ENCODE measurements at regions not wholly inside any gene's neighbourhood (a gene's known extent, or its start where the extent isn't known, plus 50 kb on each side); places are given as distances from the start of the nearest gene placed in this dataset.

- no peak for DNase-seq (ENCODE audit: low read depth)
These were observed 1232.7 kb upstream of the TENM4 start for GRCh38 chr11:80673566-80673965.

GRCh38 chr11:80669620-80670019, 1228.8 kb upstream of the TENM4 start:
- DNase-seq (ENCODE audit: low read depth): no peak

DNA sequence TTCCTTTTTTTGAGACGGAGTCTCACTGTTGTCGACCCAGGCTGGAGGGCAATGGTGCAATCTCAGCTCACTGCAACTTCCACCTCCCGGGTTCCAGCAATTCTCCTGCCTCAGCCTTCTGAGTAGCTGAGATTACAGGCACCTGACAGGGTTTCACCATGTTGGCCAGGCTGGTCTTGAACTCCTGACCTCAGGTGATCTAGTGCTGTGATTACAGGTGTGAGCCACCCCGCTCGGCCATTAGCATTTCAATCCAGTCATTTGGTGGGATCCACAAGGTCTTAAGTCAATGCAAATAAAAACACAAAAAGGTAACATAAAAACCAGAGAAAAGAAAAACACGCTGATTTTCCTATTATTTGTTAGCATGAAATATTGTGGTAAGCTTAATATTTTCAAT, 1227.2 kb upstream of the TENM4 start:
- no peak for DNase-seq (ENCODE audit: low read depth)

DNA sequence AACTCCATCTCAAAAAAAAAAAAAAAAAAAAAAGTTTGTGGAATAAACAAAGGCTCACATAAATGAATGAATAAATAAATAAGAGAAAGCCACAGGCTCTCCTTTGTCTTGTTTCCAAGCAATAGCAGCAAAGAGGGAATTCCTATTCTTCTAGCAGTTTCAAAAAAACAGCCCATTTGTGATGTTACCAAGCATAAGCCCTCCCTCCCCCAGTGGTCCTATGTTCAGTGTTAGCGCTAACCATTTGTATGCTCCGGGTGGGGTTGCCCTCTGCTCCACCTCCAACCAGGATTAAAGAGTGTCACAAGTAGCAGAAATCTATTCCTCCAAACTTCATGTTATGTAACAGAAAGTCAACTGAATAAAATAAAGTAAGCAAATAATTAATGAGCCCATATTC, 1215.0 kb upstream of the TENM4 start:
- no peak for DNase-seq (ENCODE audit: low read depth)

- DNase-seq (ENCODE audit: low read depth): no peak
These were observed 1210.1 kb upstream of the TENM4 start for GRCh38 chr11:80650966-80651365.

GRCh38 chr11:80649186-80649585, 1208.4 kb upstream of the TENM4 start:
- DNase-seq (ENCODE audit: low read depth): no peak

GRCh38 chr11:80638296-80638695, 1197.5 kb upstream of the TENM4 start:
- DNase-seq (ENCODE audit: low read depth): no peak

DNA sequence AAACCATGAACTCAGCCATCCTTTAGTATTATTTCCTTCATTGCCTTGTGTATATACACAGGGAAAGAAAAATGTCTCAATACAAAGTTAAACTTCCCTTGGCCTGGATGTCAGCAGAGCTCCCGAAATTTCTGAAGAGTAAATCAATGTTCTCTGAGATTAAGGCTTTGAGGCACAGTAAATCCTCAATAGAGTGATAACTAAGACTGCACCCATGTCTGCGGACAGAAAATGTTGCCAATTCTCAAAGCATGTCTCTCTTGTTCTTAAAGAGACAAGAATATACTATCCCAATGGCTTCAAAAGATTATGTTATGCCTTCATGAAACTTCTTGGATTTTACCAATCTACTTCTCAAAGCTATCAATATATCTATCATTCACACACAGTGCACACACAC, 1196.7 kb upstream of the TENM4 start:
- DNase-seq (ENCODE audit: low read depth): no peak

DNA sequence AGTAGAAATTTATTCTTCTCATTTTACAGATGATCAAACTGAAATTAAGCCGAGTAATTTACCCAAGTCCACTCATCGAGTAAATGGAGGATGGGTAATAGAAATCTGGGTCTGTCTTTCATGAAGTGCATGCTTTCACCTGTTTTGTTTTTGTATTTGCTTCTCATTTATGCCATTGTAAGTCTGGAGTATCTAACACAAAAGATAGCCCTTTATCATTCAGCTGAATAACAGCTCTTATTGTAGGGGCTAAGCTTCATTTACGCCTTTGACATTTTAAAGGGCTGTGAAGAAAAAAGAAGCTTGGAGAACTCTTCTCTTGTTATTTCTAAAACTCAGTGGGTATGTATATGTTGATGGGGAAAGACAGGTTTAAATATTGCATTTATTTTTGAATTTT, 1196.2 kb upstream of the TENM4 start:
- DNase-seq (ENCODE audit: low read depth): no peak

DNA sequence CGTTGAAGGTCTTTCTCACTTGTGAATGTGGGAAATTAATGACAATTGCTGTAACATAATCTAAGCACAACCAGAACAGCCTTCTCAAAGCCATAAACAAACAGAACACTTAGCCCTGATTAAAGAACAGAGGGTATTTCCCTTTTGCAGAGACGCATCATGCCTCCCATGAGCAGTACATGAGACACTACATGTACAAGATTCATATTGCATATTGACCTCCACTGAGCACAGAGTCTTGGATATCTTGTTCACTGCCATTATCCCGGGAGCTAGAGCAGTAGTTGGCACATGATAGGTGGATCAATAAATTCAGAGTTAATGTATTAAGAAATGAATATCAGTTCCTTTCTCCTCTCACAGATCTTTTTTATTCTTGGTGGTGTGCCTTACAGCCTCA, 1194.3 kb upstream of the TENM4 start:
- DNase-seq (ENCODE audit: low read depth): no peak

GRCh38 chr11:80632691-80633090, 1191.9 kb upstream of the TENM4 start:
- DNase-seq (ENCODE audit: low read depth): no peak

- no peak for DNase-seq (ENCODE audit: low read depth)
These were observed 1191.3 kb upstream of the TENM4 start for GRCh38 chr11:80632156-80632555.

GRCh38 chr11:80629466-80629865, 1188.6 kb upstream of the TENM4 start:
- no peak for DNase-seq (ENCODE audit: low read depth)

DNA sequence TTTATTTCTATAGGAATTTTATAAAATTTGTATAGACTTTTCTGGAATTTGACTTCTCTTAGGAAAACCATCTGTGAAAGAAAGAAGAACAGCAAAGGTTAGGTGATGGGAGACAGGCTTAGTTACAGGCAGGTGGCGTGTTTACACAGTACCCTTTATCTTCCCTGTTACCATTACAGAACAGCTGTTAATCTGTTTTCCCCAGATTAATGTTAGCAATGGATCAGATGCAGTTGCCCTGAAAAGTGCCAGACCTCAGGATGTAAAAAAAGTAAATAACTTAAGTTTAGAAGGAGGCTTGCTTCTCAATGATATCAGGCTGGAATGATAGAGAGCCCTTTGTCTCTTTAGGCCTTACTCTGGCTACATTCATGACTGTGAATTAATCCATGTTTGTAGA, 1186.5 kb upstream of the TENM4 start:
- DNase-seq (ENCODE audit: low read depth): no peak

DNA sequence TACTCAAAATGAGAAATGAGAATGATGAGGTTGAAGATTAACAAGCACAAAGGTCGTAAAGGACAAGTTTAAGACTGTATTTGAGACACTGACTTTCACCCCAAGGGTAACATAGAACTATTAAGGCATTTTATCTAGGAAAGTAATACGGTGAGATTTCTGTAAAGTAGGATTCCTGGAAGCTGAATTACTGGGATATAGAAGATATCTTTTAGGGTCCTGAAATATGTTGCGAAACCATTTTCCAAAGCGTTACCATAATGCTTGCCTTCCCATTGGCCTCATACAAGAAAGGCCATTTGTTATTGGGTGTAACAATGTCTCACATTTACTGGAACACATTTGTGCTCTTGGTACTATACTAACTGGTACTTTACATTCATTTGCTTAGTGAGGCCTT, 1185.9 kb upstream of the TENM4 start:
- DNase-seq (ENCODE audit: low read depth): no peak

DNA sequence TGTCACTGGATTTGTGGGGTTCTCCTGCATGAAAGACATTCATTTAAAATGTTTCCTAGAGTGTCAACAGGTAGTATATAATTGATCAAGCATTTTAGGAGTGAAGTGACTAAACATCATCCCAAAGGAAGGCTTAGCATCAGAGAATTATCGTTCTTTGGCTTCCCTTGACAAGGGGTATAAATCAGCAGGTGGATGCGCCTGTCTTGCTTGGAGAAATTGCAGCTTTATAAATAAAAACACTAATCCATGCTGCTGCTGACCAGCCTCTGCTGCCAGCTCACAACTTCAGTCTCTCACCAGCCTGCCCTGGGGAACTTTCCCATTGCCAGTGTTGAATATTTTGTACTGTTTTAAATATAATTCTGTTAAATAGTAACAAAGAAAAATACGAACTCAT, 1184.7 kb upstream of the TENM4 start:
- DNase-seq (ENCODE audit: low read depth): no peak

GRCh38 chr11:80621871-80622270, 1181.0 kb upstream of the TENM4 start:
- DNase-seq (ENCODE audit: low read depth): no peak

DNA sequence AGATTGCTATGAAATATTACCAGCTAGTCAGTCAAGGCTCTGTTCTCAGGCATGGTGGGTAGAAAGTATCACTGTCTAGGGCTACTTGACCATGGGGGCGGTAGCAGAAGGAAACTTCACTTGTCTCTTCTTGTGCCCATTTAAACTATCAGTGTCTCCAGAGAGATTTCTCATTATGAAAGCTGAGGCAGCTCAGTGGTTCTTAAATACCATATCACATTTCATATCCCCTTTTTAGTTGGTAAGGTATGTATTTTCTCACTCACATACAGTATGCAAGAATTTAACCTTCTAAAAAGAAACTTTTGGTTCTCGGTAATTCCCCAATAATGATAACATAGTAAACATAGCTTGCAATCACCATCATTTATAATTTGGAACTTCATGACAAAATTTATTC, 1180.0 kb upstream of the TENM4 start:
- no peak for DNase-seq (ENCODE audit: low read depth)

DNA sequence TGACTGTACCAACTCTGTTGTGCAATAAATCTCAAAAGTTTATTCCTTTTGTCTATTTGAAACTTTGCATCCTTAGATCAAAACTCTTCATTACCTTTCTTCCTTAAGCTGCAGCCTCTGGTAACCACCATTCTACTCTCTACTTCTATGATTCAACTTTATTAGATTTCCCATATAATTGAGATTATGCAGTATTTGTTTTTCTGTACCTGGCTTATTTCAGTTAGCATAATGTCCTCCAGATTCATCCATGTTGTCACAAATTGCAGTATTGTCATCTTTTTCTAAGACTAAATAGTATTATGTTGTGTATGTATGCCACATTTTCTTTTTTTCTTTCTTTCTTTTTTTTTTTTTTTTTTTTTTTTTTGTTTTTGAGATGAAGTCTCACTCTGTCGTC, 1176.3 kb upstream of the TENM4 start:
- no peak for DNase-seq (ENCODE audit: low read depth)

- DNase-seq (ENCODE audit: low read depth): no peak
These were observed 1175.4 kb upstream of the TENM4 start for GRCh38 chr11:80616070-80616800.

DNA sequence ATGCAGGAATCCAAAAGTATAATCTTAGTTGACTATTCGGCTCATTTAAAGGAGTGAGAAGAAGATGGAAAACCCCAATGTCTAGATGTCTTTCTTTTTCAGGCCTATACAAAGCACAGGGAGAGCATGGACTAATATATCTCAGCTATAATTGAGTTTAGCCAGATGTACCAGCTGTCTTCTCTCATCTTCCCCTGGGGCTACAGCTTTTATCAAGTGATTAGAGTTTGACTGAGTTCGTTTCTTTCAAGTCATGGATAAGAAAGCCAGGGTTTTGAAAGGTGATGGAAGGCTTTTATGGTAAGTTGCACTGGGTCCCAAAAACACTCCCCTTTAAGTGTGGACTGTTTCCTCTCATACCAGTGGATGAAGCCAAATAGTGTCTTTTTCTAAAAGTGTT, 1172.8 kb upstream of the TENM4 start:
- no peak for DNase-seq (ENCODE audit: low read depth)

- no peak for DNase-seq (ENCODE audit: low read depth)
These were observed 1169.7 kb upstream of the TENM4 start for GRCh38 chr11:80610516-80610915.

DNA sequence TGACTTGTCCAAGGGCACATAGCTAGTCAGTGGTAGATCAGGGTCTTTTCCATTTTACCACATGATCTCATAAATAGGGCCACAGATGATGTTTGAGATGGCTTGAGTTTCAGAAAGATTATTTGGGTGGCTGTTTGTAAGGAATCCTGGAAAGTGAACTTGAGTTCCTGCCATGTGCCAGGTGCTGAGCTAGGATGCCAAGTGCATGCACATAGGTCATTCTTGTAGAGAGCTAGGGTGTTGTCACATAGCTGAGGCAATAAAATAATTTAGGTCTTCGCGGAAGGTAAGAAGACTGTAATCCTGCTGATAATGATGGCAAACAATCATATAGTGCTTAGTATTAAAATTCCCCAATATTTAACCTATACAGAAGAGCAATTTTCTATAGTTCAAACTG, 1162.6 kb upstream of the TENM4 start:
- DNase-seq (ENCODE audit: low read depth): no peak

DNA sequence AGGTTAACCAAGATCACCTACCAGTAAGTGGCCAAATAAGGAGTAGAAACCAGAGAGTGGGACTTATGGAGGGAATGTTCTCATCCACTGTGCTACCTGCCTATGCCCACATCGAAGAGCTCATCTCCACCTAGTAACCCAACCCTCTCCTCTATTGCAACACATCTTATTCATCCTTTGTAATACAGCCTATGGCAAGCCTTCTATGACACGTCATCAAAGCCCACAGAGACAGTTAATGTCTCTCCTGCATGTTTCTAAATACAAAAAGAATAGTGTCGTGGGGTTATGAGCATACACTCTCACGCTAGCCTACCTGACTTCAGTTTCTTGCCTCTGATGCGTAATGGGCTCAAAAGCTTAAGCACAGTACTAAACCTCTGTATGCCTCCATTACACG, 1158.1 kb upstream of the TENM4 start:
- no peak for DNase-seq (ENCODE audit: low read depth)
